AG09319 (cell line): ENCODE measurements at regions not wholly inside any gene's neighbourhood (a gene's known extent, or its start where the extent isn't known, plus 50 kb on each side); places are given as distances from the start of the nearest gene placed in this dataset.
A peak's percentile ranks its signal among the peaks of the same experiment; 100 is the strongest.

Experiments
- DNase-seq: peaks from one replicate; pipeline ENCODE4 v3.0.0-alpha.2; 2010; ENCODE audit warnings: low read depth; ENCODE audit errors: extremely low read depth
- TF ChIP-seq, protein P1 (sequence below): IDR thresholded peaks from 2 replicates; pipeline ENCODE4 v1.5.1; 2011; ENCODE audit warnings: low read depth, mild to moderate bottlenecking, inconsistent platforms, low read length, moderate library complexity

DNA sequence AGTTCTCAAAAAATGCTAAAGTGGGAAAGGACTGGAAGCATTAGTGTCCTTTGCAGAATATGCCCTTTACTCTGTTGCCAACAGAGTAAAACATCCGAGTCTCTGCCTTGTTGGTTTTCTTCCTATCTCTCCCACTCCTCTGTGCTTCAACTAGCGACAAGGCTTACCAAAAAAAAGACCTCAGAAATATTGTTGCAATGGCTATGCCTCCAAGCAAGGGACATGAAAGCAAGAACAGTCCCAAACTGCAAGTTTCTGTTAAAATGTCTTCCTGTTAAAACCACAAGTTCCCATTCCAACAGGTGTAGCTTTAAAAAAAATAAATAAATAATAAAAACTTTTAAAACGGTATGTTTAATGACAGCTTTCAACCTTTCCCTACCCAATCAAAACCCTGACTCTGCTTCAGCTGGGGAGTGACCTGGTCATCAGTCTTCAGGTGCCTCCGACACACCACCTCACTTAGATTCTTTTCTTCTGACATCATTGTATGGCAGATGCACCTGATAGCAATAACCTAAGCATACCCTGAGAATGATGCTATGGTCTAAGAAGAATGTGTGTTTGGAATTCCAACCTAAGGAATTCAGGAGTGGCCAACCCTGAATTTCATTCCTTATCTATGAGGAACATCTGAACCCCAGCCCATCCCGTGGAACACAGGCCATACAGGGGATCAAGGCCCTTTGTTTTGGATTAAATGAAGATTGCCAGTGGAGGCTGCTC lies 81.0 kb downstream of the RPS29 start:
- TF ChIP-seq, protein P1, sequence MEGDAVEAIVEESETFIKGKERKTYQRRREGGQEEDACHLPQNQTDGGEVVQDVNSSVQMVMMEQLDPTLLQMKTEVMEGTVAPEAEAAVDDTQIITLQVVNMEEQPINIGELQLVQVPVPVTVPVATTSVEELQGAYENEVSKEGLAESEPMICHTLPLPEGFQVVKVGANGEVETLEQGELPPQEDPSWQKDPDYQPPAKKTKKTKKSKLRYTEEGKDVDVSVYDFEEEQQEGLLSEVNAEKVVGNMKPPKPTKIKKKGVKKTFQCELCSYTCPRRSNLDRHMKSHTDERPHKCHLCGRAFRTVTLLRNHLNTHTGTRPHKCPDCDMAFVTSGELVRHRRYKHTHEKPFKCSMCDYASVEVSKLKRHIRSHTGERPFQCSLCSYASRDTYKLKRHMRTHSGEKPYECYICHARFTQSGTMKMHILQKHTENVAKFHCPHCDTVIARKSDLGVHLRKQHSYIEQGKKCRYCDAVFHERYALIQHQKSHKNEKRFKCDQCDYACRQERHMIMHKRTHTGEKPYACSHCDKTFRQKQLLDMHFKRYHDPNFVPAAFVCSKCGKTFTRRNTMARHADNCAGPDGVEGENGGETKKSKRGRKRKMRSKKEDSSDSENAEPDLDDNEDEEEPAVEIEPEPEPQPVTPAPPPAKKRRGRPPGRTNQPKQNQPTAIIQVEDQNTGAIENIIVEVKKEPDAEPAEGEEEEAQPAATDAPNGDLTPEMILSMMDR: no peak
- no peak for DNase-seq

DNA sequence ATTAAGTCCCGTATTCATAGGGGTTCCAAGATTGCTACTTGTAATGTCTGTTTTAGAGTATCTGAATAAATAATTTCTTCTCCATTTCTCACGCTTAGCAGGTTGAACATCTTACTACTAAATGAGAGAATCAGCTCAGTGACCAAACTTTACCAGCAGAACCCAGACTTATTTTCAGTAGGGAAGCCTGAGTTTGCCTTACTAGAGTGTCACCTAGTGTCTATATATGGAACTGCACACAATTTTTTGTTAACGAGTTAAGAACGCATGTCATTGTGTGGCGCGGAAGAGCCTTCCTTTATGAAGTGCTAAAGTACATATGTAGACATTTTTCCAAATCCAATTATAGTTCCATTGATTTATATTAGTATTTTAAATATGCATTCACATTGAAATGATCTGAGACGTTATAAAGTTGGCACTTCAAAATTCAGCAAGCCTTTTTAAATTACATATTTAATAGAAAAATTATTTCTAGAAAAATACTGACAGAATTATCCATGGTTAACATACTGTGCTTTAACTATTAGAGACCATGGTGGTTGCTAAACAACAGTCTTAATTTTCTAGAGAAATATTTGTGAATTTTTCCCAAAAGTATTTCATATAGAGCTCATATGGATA lies 88.3 kb downstream of the RPS29 start:
- peak; percentile 31 for DNase-seq
- TF ChIP-seq, protein P1: peak; percentile 87

DNA sequence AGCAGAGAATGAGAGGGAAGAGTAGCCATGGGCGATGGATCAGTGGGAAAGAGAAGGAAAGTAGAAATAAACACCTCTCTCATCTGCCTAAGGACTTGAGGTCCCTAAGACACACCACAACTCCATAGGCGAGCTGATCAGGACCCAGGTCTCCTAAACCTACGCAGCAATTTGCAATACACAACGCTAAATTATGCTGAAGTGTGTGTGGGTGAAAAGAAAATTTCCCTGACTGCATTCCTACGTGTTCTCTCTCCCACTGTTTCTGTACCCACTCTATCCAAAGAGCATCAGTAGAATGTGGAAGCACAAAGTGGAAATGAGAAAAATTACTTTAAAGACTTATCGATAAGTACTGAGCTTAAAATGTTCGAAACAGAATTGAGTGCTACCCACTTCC lies 88.9 kb downstream of the RPS29 start:
- TF ChIP-seq, protein P1: no peak
- no peak for DNase-seq

DNA sequence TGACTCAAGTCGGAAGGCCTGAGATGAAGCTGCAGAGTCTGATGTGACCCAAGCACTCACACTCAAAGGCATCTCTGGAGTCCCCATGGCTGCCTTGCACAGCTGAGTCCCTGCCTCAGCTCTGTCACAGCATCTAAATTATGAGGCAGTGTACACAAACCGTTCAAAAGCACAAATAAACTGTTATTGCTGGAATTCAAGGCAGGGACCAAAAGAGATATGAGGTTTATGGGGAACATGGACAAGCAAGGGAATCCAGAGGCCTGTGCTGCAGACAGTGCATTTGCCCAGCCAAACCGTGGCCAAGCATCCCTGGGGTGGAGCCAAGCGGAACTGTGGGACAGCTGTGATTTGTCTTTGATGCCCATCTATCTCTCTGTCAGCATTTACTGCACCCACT lies 91.3 kb downstream of the RPS29 start:
- TF ChIP-seq, protein P1: no peak
- no peak for DNase-seq

DNA sequence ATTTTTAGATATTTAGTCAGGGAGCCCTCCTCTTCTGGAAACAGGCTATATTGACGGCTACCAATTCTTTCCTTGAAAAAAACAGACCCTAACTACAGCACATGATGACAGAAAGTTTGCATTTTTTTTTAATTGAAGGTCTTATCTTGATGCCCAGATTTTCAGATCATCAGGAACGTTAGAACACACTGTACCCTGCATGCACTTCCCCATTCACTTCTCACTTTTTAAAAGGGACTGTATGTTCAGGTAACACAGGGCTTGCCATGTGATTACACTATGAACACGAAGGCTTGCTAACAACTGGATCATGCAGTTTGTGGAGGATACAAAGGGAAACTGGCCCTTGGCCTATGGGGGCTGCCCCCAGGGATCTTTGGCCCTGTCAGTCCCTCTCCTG lies 92.6 kb downstream of the RPS29 start:
- TF ChIP-seq, protein P1: no peak
- no peak for DNase-seq

DNA sequence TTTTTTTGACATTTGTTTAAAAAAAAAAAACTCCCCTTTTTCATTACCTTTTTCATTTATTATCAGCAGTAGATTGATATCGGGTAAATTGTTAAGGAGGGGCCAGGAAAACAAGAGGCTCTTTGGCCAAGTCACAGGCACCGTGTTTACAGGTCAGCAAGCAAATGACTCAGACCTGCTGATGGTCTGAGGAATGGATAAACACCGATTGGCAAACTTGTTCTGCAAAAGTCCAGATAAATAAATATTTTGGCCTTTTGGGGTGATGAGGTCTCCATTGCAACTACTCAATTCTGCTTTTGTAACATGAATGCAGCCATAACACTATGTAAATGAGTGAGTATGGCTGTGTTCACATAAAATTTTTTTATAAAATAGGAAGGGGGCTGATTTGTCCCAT lies 94.0 kb downstream of the RPS29 start:
- TF ChIP-seq, protein P1: no peak
- no peak for DNase-seq

DNA sequence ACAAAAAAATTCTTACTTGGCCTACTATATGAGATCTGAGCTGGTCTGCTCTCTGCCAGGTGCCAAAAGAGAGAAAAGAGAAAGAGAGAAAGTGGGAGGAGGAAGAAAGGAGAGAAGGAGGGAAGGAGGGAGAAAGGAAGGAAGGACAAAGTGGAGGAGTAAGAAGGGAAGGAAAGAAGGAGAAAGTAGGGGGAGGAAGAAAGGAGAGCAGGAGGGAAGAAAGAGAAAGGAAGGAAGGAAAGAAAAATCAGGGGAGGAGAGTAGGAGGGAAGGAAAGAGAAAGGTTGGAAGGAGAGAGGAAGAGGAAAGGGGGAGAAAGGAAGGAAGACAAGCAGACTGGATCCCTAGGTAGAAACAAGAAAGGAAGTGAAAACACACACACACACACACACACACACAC lies 96.8 kb downstream of the RPS29 start:
- TF ChIP-seq, protein P1: no peak
- no peak for DNase-seq
